ENCODE measurements at regions not wholly inside any gene's neighbourhood (a gene's known extent, or its start where the extent isn't known, plus 50 kb on each side); places are given as distances from the start of the nearest gene placed in this dataset.
"Not testable (repeated sequence)": the region's sequence is repeated elsewhere in the genome, so short reads cannot be mapped to it uniquely, and the experiment has no call there.

GRCh38 chr4:124887739-124888138, 175.2 kb upstream of the ANKRD50 start:
- DNase-seq (ENCODE audit: low spot score), result no peak

- no peak for DNase-seq (ENCODE audit: low spot score)
These were observed 171.8 kb upstream of the ANKRD50 start for GRCh38 chr4:124884316-124884715.

GRCh38 chr4:124883632-124884031, 171.1 kb upstream of the ANKRD50 start:
- DNase-seq (ENCODE audit: low spot score), result no peak

GRCh38 chr4:124879195-124879594, 166.7 kb upstream of the ANKRD50 start:
- DNase-seq (ENCODE audit: low spot score), result no peak

GRCh38 chr4:124874172-124874450, 161.6 kb upstream of the ANKRD50 start:
- DNase-seq (ENCODE audit: low spot score), result no peak

- DNase-seq (ENCODE audit: low spot score), result peak; percentile 32
These were observed 161.0 kb upstream of the ANKRD50 start for GRCh38 chr4:124873361-124874171.

- no peak for DNase-seq (ENCODE audit: low spot score)
These were observed 160.1 kb upstream of the ANKRD50 start for GRCh38 chr4:124872659-124873058.

GRCh38 chr4:124869961-124870495, 157.5 kb upstream of the ANKRD50 start:
- DNase-seq (ENCODE audit: low spot score), result no peak

- DNase-seq (ENCODE audit: low spot score), result no peak
These were observed 156.0 kb upstream of the ANKRD50 start for GRCh38 chr4:124868495-124868894.

- DNase-seq (ENCODE audit: low spot score), result no peak
These were observed 155.0 kb upstream of the ANKRD50 start for GRCh38 chr4:124867536-124867935.

GRCh38 chr4:124866301-124866700, 153.8 kb upstream of the ANKRD50 start:
- DNase-seq (ENCODE audit: low spot score), result no peak

GRCh38 chr4:124863040-124863545, 150.6 kb upstream of the ANKRD50 start:
- DNase-seq (ENCODE audit: low spot score), result no peak

GRCh38 chr4:124862261-124862660, 149.7 kb upstream of the ANKRD50 start:
- no peak for DNase-seq (ENCODE audit: low spot score)

GRCh38 chr4:124861761-124862160, 149.2 kb upstream of the ANKRD50 start:
- DNase-seq (ENCODE audit: low spot score), result no peak

- DNase-seq (ENCODE audit: low spot score), result peak; percentile 4
These were observed 142.4 kb upstream of the ANKRD50 start for GRCh38 chr4:124854968-124855367.

- DNase-seq (ENCODE audit: low spot score), result no peak
These were observed 139.2 kb upstream of the ANKRD50 start for GRCh38 chr4:124851741-124852140.

- peak; percentile 64 for DNase-seq (ENCODE audit: low spot score)
These were observed 133.8 kb upstream of the ANKRD50 start for GRCh38 chr4:124846306-124846705.

- no peak for DNase-seq (ENCODE audit: low spot score)
These were observed 127.4 kb upstream of the ANKRD50 start for GRCh38 chr4:124839786-124840390.

- no peak for DNase-seq (ENCODE audit: low spot score)
These were observed 121.4 kb upstream of the ANKRD50 start for GRCh38 chr4:124833831-124834505.

- no peak for DNase-seq (ENCODE audit: low spot score)
These were observed 115.8 kb upstream of the ANKRD50 start for GRCh38 chr4:124828382-124828781.

- DNase-seq (ENCODE audit: low spot score), result no peak
These were observed 105.0 kb upstream of the ANKRD50 start for GRCh38 chr4:124817531-124817930.

GRCh38 chr4:124812203-124812602, 99.7 kb upstream of the ANKRD50 start:
- not testable (repeated sequence) for DNase-seq (ENCODE audit: low spot score)

GRCh38 chr4:124810827-124811226, 98.3 kb upstream of the ANKRD50 start:
- no peak for DNase-seq (ENCODE audit: low spot score)

Measured in kidney tubule cell (primary cell).